ENCODE measurements at regions not wholly inside any gene's neighbourhood (a gene's known extent, or its start where the extent isn't known, plus 50 kb on each side); places are given as distances from the start of the nearest gene placed in this dataset.
A peak's percentile ranks its signal among the peaks of the same experiment; 100 is the strongest.
"Not testable (repeated sequence)": the region's sequence is repeated elsewhere in the genome, so short reads cannot be mapped to it uniquely, and the experiment has no call there.

- DNase-seq, result peak; percentile 42
- Histone ChIP-seq H3K27me3 (ENCODE audit: low read depth) (no peaks in the 10 kb centered on the region), H3K36me3 (no peaks in the 10 kb centered on the region), H3K4me3 (no peak overlapping the region), H3K4me1 (no peaks in the 10 kb centered on the region), H3K27ac (no peak overlapping the region), H3K9me3 (no peaks in the 10 kb centered on the region)
- intact Hi-C loops (cut with DNase I), result no loop called here
- TF ChIP-seq CTCF (IDR thresholded peaks at IDR 0.05), result no peak
- no peak for ATAC-seq
Observed at GRCh38 chr1:99507906-99508732, 137.8 kb upstream of the PALMD start.

GRCh38 chr1:99508733-99509445 lies 137.0 kb upstream of the PALMD start:
- DNase-seq, result peak; percentile 42
- H3K36me3 ChIP-seq; H3K9me3 ChIP-seq; H3K27ac ChIP-seq; H3K27me3 ChIP-seq (ENCODE audit: low read depth); H3K4me1 ChIP-seq; H3K4me3 ChIP-seq; intact Hi-C loops (cut with DNase I); ATAC-seq: not testable (repeated sequence)

- DNase-seq; H3K4me1 ChIP-seq; H3K27ac ChIP-seq; H3K36me3 ChIP-seq; intact Hi-C loops (cut with DNase I); H3K27me3 ChIP-seq (ENCODE audit: low read depth); H3K9me3 ChIP-seq; H3K4me3 ChIP-seq; ATAC-seq: not testable (repeated sequence)
Observed at GRCh38 chr1:99514823-99515552, 130.9 kb upstream of the PALMD start.

- no peak overlapping the region for H3K4me3 ChIP-seq
- intact Hi-C loops (cut with DNase I), result no loop called here
- DNase-seq, result no peak
- no peaks in the 10 kb centered on the region for H3K36me3 ChIP-seq
- no peak overlapping the region for H3K27ac ChIP-seq
- H3K4me1 ChIP-seq, result no peaks in the 10 kb centered on the region
- TF ChIP-seq CTCF (IDR thresholded peaks at IDR 0.05), result no peak
- ATAC-seq, result no peak
- H3K27me3 ChIP-seq (ENCODE audit: low read depth), result no peaks in the 10 kb centered on the region
- H3K9me3 ChIP-seq, result no peaks in the 10 kb centered on the region
Observed at GRCh38 chr1:99516141-99516540, 129.8 kb upstream of the PALMD start.

- DNase-seq (no peak), ATAC-seq (no peak)
- no peaks in the 10 kb centered on the region for H3K4me1 ChIP-seq
- no peaks in the 10 kb centered on the region for H3K27me3 ChIP-seq (ENCODE audit: low read depth)
- no peaks in the 10 kb centered on the region for H3K9me3 ChIP-seq
- no peak for TF ChIP-seq CTCF (IDR thresholded peaks at IDR 0.05)
- H3K4me3 ChIP-seq, result no peak overlapping the region
- no peak overlapping the region for H3K27ac ChIP-seq
- intact Hi-C loops (cut with DNase I), result no loop called here
- no peaks in the 10 kb centered on the region for H3K36me3 ChIP-seq
Observed at GRCh38 chr1:99520121-99520520, 125.8 kb upstream of the PALMD start.

GRCh38 chr1:99525331-99525730 lies 120.6 kb upstream of the PALMD start:
- no peak overlapping the region for H3K27ac ChIP-seq
- H3K4me1 ChIP-seq, result no peaks in the 10 kb centered on the region
- no peaks in the 10 kb centered on the region for H3K9me3 ChIP-seq
- intact Hi-C loops (cut with DNase I), result no loop called here
- H3K27me3 ChIP-seq (ENCODE audit: low read depth), result no peaks in the 10 kb centered on the region
- ATAC-seq (no peak), DNase-seq (no peak)
- H3K4me3 ChIP-seq, result no peak overlapping the region
- no peaks in the 10 kb centered on the region for H3K36me3 ChIP-seq
- TF ChIP-seq CTCF (IDR thresholded peaks at IDR 0.05), result no peak
